PFSK-1 (cell line): ENCODE measurements at regions not wholly inside any gene's neighbourhood (a gene's known extent, or its start where the extent isn't known, plus 50 kb on each side); places are given as distances from the start of the nearest gene placed in this dataset.

Source experiments
- FOXP2 ChIP-seq: optimal IDR thresholded peaks from 2 replicates; pipeline ENCODE3; 2011; ENCODE audit warnings: borderline replicate concordance, control low read depth, inconsistent platforms; ENCODE audit not compliant: insufficient read depth; ENCODE audit errors: extremely low read length, extremely low read depth
- POLR2AphosphoS5 ChIP-seq: IDR thresholded peaks from 2 replicates; pipeline ENCODE4 v1.6.1; 2012; ENCODE audit warnings: low read depth, mild to moderate bottlenecking, control low read depth, low read length, moderate library complexity
- REST ChIP-seq, 2 experiments: IDR thresholded peaks; 2 replicates each; pipeline versions ENCODE4 v1.6.1 to v1.8.0; 2011 to 2012; ENCODE audit warnings: low read depth in 2 of 2, low read length in 2 of 2, control low read depth in 1 of 2, inconsistent platforms in 1 of 2, mild to moderate bottlenecking in 1 of 2, moderate library complexity in 1 of 2; ENCODE audit not compliant: insufficient read depth in 1 of 2
- SIN3A ChIP-seq: IDR thresholded peaks from 2 replicates; pipeline ENCODE4 v1.6.1; 2012; ENCODE audit warnings: mild to moderate bottlenecking, low read length, moderate library complexity, borderline replicate concordance; ENCODE audit not compliant: insufficient read depth
- TAF1 ChIP-seq: IDR thresholded peaks from 2 replicates; pipeline ENCODE4 v1.6.1; 2012; ENCODE audit warnings: low read length, control low read depth, borderline replicate concordance; ENCODE audit not compliant: insufficient read depth

- no peak for TF ChIP-seq REST (IDR thresholded peaks at IDR 0.05; ENCODE audit: insufficient read depth in 1 of 2, low read depth in 2 of 2, low read length in 2 of 2)
- no peak for TF ChIP-seq FOXP2
- no peak for TF ChIP-seq TAF1
- no peak for TF ChIP-seq POLR2AphosphoS5
- TF ChIP-seq SIN3A, result no peak
Measured at GRCh38 chr12:68400226-68400829, 68.2 kb upstream of the MDM1 start.

- TF ChIP-seq SIN3A (no peak), POLR2AphosphoS5 (no peak), FOXP2 (no peak), TAF1 (no peak), REST (IDR thresholded peaks at IDR 0.05; ENCODE audit: insufficient read depth in 1 of 2, low read depth in 2 of 2, low read length in 2 of 2) (no peak)
Measured at GRCh38 chr12:68402422-68402821, 70.3 kb upstream of the MDM1 start.

GRCh38 chr12:68403296-68403695, 71.1 kb upstream of the MDM1 start:
- TF ChIP-seq TAF1, result no peak
- TF ChIP-seq POLR2AphosphoS5, result no peak
- no peak for TF ChIP-seq FOXP2
- TF ChIP-seq SIN3A, result no peak
- TF ChIP-seq REST (IDR thresholded peaks at IDR 0.05; ENCODE audit: insufficient read depth in 1 of 2, low read depth in 2 of 2, low read length in 2 of 2), result no peak

GRCh38 chr12:68403711-68404110, 71.5 kb upstream of the MDM1 start:
- no peak for TF ChIP-seq REST (IDR thresholded peaks at IDR 0.05; ENCODE audit: insufficient read depth in 1 of 2, low read depth in 2 of 2, low read length in 2 of 2)
- no peak for TF ChIP-seq TAF1
- no peak for TF ChIP-seq POLR2AphosphoS5
- no peak for TF ChIP-seq FOXP2
- TF ChIP-seq SIN3A, result no peak

GRCh38 chr12:68405343-68405781, 73.2 kb upstream of the MDM1 start:
- TF ChIP-seq SIN3A (no peak), POLR2AphosphoS5 (no peak), REST (IDR thresholded peaks at IDR 0.05; ENCODE audit: insufficient read depth in 1 of 2, low read depth in 2 of 2, low read length in 2 of 2) (no peak), FOXP2 (no peak), TAF1 (no peak)
